Spinal cord (tissue), 9 donors: ENCODE measurements at regions not wholly inside any gene's neighbourhood (a gene's known extent, or its start where the extent isn't known, plus 50 kb on each side); places are given as distances from the start of the nearest gene placed in this dataset.

Experiments
- DNase-seq, 6 donors: peaks; one replicate each; pipeline versions ENCODE4 v3.0.0 to v3.0.0-alpha.2; 2013 to 2015; ENCODE audit warnings: low spot score in 6 of 6, low read depth in 4 of 6
- H3K27ac ChIP-seq: one replicate; pipeline ENCODE4 v1.5.1; 2013; ENCODE audit warnings: low read depth, low read length, control low read depth
- H3K27me3 ChIP-seq: one replicate; pipeline ENCODE4 v1.6.1; 2013; ENCODE audit warnings: low read length; ENCODE audit not compliant: control insufficient read depth, insufficient read depth
- H3K36me3 ChIP-seq: one replicate; pipeline ENCODE4 v1.6.1; 2013; ENCODE audit warnings: low read length; ENCODE audit not compliant: control insufficient read depth, insufficient read depth
- H3K4me1 ChIP-seq: one replicate; pipeline ENCODE4 v1.6.1; 2013; ENCODE audit warnings: low read length; ENCODE audit not compliant: control insufficient read depth, insufficient read depth
- H3K4me3 ChIP-seq: one replicate; pipeline ENCODE4 v1.5.1; 2013; ENCODE audit warnings: low read depth, low read length, control low read depth
- H3K9me3 ChIP-seq: one replicate; pipeline ENCODE4 v1.6.1; 2013; ENCODE audit warnings: low read length; ENCODE audit not compliant: control insufficient read depth, insufficient read depth
- WGBS: methylation state at CpG from one replicate; pipeline ENCODE4 v1.1.5; 2013; ENCODE audit warnings: missing lambda C conversion rate; ENCODE audit not compliant: insufficient coverage; 5-methylcytosine and 5-hydroxymethylcytosine counted together
- donor health status: healthy.

DNA sequence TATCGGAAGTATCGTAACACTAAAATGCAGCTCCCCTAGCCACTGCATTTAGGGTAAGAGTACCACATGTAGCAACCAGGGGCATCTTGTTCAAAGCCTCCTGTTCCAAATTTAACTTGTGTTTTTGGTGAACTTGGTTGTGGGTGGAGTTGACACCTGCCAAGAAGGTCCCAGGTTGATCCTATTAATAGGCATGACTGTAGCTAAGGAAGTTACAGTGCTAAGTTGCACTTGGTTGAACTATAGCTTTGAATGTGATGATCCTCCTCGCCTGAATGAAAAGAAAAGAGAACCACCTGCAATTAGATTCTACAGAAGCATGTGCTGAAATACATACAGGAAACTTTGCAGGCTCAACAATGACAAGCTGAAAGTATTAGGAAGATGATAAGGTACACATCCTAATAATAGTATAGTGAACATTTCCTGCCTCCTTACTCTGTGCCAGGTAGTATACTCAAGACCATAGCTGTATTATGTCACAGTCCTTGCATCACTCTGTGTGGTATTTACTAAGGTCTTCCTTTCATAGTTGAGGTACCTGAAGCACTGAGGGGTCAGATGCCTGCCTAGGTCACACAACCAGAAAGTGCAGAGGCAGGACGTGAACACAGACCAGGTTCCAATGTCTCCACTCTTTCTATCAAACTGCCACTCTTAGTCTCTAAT lies 64.5 kb upstream of the PIP5K1B start:
- Histone ChIP-seq H3K36me3 (no peaks in the 10 kb centered on the region), H3K9me3 (no peaks in the 10 kb centered on the region), H3K4me1 (no peaks in the 10 kb centered on the region), H3K4me3 (no peak overlapping the region), H3K27ac (no peak overlapping the region), H3K27me3 (no peaks in the 10 kb centered on the region)
- DNase-seq: no peak
- no CpG with 5 or more reads among the region's 4 CpGs for WGBS

DNA sequence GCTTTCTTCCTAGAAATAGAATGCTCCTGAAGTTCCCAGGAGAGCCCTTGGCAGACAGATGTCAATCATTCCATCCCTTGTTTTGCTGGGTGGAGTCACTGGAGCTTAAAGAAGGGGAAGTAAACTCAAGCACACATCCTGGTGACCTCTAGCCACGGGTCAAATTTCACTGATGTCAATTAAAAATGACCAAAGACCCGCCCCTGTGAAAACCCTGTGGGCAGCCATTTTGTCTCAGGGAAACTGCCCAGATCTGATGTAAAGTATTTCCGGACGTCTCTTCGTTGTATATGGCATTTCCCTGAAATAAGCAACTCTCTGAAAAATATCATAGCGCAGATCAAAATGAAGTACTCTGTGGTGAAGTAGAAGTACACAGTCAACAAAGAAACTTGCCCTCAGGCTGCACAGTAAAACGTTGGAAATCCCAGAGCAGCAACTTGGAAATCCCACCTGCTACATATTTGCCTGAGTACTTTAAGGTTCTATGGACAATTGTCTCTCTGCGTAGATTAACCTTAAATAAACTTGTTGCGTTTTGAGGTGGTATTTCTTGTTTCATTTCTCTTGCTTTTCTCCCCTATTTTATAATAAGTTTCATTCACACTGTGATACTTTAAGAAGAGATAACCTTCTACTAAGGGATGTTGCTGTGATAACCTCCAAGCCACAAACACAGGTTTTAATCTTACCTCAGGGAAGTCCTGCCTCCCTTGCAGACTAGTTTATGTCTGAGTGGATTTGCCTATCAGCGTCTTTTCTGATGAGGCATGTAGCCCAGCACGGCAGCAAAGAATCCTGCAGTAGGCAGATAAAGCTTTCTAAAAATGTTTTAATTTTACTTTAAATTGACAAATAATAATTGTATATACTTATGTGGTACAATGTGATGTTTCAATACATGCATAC lies 60.9 kb upstream of the PIP5K1B start:
- H3K27me3 ChIP-seq: no peaks in the 10 kb centered on the region
- no peak overlapping the region for H3K27ac ChIP-seq
- H3K36me3 ChIP-seq: no peaks in the 10 kb centered on the region
- peak in 1 of 6 donors; percentile 10 for DNase-seq
- no peak overlapping the region for H3K4me3 ChIP-seq
- WGBS: 83% methylated on average over 3 of the region's 11 CpGs
- no peaks in the 10 kb centered on the region for H3K4me1 ChIP-seq
- no peaks in the 10 kb centered on the region for H3K9me3 ChIP-seq

DNA sequence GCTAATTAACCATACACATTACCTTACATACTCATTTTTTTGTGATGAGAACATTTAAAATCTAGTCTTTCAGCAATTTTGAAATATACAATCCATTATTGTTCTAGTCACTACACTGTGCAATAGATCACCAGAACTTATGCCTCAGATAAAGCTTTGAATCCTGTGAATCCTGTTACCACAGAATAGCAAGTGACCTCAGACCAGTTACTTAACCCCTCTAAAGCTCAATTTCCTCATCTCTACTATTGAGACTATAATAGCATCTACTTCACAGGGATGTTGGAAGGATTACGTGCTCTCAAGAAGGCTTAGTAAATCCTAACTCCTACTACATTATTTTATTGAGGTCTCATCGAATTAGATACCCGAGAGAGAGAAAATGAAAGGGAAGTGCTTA lies 60.2 kb upstream of the PIP5K1B start:
- no peaks in the 10 kb centered on the region for H3K9me3 ChIP-seq
- H3K27me3 ChIP-seq: no peaks in the 10 kb centered on the region
- no peak overlapping the region for H3K27ac ChIP-seq
- WGBS: no CpG with 5 or more reads among the region's 3 CpGs
- no peaks in the 10 kb centered on the region for H3K4me1 ChIP-seq
- DNase-seq: no peak
- H3K36me3 ChIP-seq: no peaks in the 10 kb centered on the region
- no peak overlapping the region for H3K4me3 ChIP-seq

DNA sequence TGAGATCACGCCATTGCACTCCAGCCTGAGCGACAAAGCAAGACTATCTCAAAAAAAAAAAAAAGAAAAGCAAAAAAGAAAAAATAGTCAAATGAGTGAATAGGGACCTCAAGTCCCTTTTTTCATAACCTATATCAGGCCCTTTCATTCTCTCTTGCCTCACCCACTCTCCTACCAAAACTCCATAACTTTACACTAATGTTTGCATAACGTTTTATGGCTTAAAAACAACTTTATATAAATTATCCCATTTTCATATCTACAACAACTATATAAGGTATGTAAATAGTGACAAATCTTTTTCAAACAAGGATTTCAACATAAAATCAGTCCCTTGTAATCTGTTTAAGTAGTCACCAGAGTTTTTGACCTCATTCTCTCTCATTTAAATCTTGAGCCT lies 56.9 kb upstream of the PIP5K1B start:
- WGBS: no CpG with 5 or more reads among the region's 3 CpGs
- H3K4me1 ChIP-seq: no peaks in the 10 kb centered on the region
- H3K36me3 ChIP-seq: no peaks in the 10 kb centered on the region
- H3K27me3 ChIP-seq: no peaks in the 10 kb centered on the region
- H3K9me3 ChIP-seq: no peaks in the 10 kb centered on the region
- no peak overlapping the region for H3K27ac ChIP-seq
- no peak for DNase-seq
- no peak overlapping the region for H3K4me3 ChIP-seq

DNA sequence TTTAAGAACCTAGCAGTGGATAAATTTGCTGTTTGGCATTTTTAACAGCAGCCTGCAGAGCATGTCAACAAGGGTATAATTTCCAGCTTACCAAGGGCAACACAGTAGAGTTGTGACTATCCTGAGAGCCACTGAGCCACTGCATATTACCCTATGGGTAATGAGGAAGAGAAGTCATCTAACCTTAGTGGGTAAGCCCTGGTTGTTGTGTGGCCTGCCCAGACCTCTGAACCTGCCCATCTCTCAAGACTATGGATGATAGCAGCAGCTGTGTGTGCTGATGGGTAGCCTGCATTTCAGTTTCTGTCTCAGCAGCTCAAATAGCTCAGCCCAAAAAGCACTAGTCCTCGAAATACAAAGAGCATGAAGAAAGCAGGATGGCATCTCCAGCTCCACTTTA lies 56.1 kb upstream of the PIP5K1B start:
- Histone ChIP-seq H3K27ac (no peak overlapping the region), H3K27me3 (no peaks in the 10 kb centered on the region), H3K4me3 (no peak overlapping the region), H3K4me1 (no peaks in the 10 kb centered on the region), H3K36me3 (no peaks in the 10 kb centered on the region), H3K9me3 (no peaks in the 10 kb centered on the region)
- DNase-seq: peak in 1 of 6 donors; percentile 10
- WGBS: no CpG with 5 or more reads among the region's 1 CpG

DNA sequence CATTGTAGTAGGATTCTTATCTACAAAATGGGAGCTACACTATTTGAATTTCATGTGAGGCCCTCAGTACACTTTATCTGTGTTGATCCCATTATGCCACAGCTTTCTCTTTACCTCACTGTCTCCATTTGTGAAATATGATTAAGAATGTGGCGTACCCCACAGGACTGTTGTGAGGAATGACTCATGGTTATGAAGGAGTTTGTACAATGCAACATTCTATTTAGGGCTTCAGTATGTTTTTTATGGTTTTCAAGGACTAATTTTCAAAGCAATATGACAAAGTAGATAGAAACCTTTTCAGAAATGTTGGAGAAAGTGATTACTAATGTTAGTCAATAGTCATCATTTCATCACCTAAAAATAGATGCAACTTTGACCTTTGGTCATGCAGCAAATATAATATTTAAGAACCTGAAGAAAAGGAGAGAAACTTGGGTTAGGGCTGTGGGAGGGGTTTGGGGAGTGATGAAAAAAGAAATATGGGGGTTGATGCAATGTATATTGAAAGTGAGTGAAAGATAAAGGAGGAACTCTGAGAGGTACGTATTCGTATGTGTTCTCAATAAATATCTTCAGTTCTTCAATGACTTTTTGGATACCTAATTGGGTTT lies 53.7 kb upstream of the PIP5K1B start:
- DNase-seq: no peak
- no peaks in the 10 kb centered on the region for H3K36me3 ChIP-seq
- no peaks in the 10 kb centered on the region for H3K9me3 ChIP-seq
- H3K4me3 ChIP-seq: no peak overlapping the region
- H3K4me1 ChIP-seq: no peaks in the 10 kb centered on the region
- H3K27ac ChIP-seq: no peak overlapping the region
- WGBS: no CpG with 5 or more reads among the region's 3 CpGs
- no peaks in the 10 kb centered on the region for H3K27me3 ChIP-seq

DNA sequence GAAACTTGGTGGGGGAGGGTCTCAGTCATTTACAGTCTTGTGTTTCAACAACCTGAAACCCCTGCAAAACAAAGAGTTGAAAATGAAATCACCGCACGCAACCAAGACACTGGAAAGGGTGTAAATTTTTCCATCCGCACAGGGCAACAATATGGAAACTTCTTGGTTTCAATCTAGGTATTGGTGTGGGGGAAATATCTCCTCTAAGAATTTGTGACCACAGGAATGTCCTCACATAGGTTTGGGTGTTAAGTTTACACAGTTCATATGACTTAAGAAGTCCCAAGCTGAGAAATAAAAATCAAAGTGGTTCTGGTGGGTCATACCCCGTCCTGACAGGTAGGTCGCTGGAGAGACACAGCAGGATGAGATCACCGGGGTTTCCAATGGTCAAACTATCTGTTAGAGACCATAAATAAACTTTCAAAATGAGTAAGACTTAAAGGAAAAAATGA lies 51.9 kb upstream of the PIP5K1B start:
- WGBS: 100% methylated on average over 2 of the region's 6 CpGs
- no peaks in the 10 kb centered on the region for H3K9me3 ChIP-seq
- DNase-seq: no peak
- H3K27me3 ChIP-seq: no peaks in the 10 kb centered on the region
- H3K4me1 ChIP-seq: no peaks in the 10 kb centered on the region
- H3K4me3 ChIP-seq: no peak overlapping the region
- no peak overlapping the region for H3K27ac ChIP-seq
- no peaks in the 10 kb centered on the region for H3K36me3 ChIP-seq

DNA sequence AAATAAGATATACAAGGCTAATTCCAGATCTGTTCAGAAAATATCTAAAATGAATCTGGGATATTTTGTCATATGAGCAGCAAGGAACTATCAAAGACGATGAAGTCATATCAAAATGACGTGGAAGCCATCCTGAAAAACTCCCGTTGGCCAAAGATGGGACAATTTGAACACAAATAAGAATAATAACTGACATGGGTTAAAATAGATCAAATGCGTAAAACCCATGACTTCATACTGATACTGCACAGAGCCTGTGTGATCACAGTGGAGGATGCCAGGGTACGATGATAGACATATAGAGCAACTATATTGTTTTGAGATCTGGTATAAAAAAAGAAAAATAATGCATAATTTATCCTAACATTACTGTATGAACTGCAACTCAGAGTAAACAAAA lies 51.0 kb upstream of the PIP5K1B start:
- H3K9me3 ChIP-seq: no peaks in the 10 kb centered on the region
- H3K36me3 ChIP-seq: no peaks in the 10 kb centered on the region
- H3K27ac ChIP-seq: no peak overlapping the region
- H3K4me3 ChIP-seq: no peak overlapping the region
- DNase-seq: no peak
- no peaks in the 10 kb centered on the region for H3K4me1 ChIP-seq
- no peaks in the 10 kb centered on the region for H3K27me3 ChIP-seq
- WGBS: no CpG with 5 or more reads among the region's 5 CpGs
